NCI-H2081 (cell line): ENCODE measurements at regions not wholly inside any gene's neighbourhood (a gene's known extent, or its start where the extent isn't known, plus 50 kb on each side); places are given as distances from the start of the nearest gene placed in this dataset.
A peak's percentile ranks its signal among the peaks of the same experiment; 100 is the strongest.
"Not testable (repeated sequence)": the region's sequence is repeated elsewhere in the genome, so short reads cannot be mapped to it uniquely, and the experiment has no call there.

ENCODE experiments used
- DNase-seq, 2 experiments: peaks; one replicate each; lab custom pipeline; 2025; lab: John Stamatoyannopoulos, UW

GRCh38 chr3:25844891-25845290 lies 55.0 kb downstream of the OXSM start:
- DNase-seq, result no peak

GRCh38 chr3:25846282-25846681 lies 56.4 kb downstream of the OXSM start:
- DNase-seq, result no peak

- no peak for DNase-seq
Observed at GRCh38 chr3:25849091-25849490, 59.2 kb downstream of the OXSM start.

- no peak for DNase-seq
Observed at GRCh38 chr3:25849641-25850385, 59.9 kb downstream of the OXSM start.

- not testable (repeated sequence) for DNase-seq
Observed at GRCh38 chr3:25851693-25852259, 61.9 kb downstream of the OXSM start.

GRCh38 chr3:25854214-25854613 lies 64.3 kb downstream of the OXSM start:
- DNase-seq, result no peak

GRCh38 chr3:25854635-25855034 lies 64.7 kb downstream of the OXSM start:
- DNase-seq, result no peak

- DNase-seq, result no peak
Observed at GRCh38 chr3:25855266-25855784, 65.4 kb downstream of the OXSM start.

GRCh38 chr3:25856902-25857518 lies 67.1 kb downstream of the OXSM start:
- peak; percentile 43 to 49 for DNase-seq

GRCh38 chr3:25861566-25861965 lies 71.7 kb downstream of the OXSM start:
- DNase-seq, result no peak

- DNase-seq, result no peak
Observed at GRCh38 chr3:25863011-25863415, 73.1 kb downstream of the OXSM start.

GRCh38 chr3:25863416-25863959 lies 73.6 kb downstream of the OXSM start:
- no peak for DNase-seq

- no peak for DNase-seq
Observed at GRCh38 chr3:25870452-25870851, 80.6 kb downstream of the OXSM start.

GRCh38 chr3:25872200-25872877 lies 82.4 kb downstream of the OXSM start:
- no peak for DNase-seq

- DNase-seq, result no peak
Observed at GRCh38 chr3:25883492-25883891, 93.6 kb downstream of the OXSM start.

- no peak for DNase-seq
Observed at GRCh38 chr3:25884981-25885380, 95.1 kb downstream of the OXSM start.

- no peak for DNase-seq
Observed at GRCh38 chr3:25885544-25885943, 95.7 kb downstream of the OXSM start.

GRCh38 chr3:25887907-25888306 lies 98.0 kb downstream of the OXSM start:
- no peak for DNase-seq

- DNase-seq, result no peak
Observed at GRCh38 chr3:25888892-25889524, 99.1 kb downstream of the OXSM start.

GRCh38 chr3:25889525-25889917 lies 99.6 kb downstream of the OXSM start:
- DNase-seq, result no peak

- DNase-seq, result no peak
Observed at GRCh38 chr3:25894101-25894500, 104.2 kb downstream of the OXSM start.

- no peak for DNase-seq
Observed at GRCh38 chr3:25895031-25895430, 105.1 kb downstream of the OXSM start.
